Inferior parietal cortex (tissue), 1 donor: ENCODE measurements at regions not wholly inside any gene's neighbourhood (a gene's known extent, or its start where the extent isn't known, plus 50 kb on each side); places are given as distances from the start of the nearest gene placed in this dataset.

ENCODE experiments used
- DNase-seq: peaks from one replicate; pipeline ENCODE4 v3.0.0-alpha.2; 2016; ENCODE audit errors: extremely low spot score

DNA sequence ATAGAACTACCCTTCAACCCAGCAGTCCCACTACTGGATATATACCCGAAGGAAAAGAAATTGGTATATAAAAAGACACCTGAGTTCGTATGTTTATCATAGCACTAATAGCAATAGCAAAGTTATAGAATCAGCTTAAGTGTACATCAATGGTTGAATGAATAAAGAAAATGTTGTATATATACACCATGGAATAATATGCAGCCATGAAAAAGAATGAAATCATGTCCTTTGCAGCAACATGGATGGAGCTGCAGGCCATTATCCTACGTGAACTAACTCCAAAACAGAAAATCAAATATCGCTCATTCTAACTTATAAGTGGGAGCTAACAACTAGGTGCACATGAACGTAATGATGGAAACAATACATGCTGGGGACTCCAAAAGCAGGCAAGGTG, 143.5 kb upstream of the GK2 start:
- DNase-seq = no peak

DNA sequence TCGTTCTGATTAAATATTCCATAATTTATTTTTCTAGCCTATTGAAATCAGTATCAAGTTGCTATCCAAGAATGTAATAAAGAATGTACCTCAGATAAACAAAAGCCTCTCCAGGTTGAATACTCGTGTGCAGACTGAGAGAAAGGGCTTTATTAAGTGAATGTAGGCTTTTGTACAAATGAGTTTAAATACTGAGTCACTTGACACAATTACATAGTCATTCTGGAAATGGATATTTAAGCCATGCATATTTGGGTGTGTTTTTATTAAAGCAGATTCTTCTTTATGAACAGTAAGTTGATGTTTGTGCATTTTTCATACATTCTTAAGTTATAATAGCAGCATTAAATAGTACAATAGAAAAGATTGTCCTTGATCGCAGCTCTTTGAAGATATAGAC, 139.8 kb upstream of the GK2 start:
- DNase-seq = no peak

DNA sequence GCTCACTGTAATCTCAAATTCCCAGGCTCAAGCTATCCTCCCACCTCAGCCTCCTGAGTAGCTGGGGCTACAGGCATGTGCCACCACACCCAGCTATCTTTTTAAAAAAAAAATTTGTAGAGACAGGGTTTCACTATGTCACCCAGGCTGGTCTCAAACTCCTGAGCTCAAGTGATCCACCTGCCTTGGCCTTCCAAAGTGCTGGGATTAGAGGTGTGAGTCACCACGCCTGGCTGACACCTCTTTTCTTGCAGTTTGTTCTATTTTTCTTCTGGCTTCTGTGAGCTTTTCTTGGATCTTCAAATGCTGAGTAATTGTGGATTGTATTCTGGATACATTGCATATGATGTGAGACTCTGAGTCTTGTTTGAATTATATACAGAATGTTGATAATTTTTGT, 137.3 kb upstream of the GK2 start:
- peak; percentile 32 for DNase-seq

DNA sequence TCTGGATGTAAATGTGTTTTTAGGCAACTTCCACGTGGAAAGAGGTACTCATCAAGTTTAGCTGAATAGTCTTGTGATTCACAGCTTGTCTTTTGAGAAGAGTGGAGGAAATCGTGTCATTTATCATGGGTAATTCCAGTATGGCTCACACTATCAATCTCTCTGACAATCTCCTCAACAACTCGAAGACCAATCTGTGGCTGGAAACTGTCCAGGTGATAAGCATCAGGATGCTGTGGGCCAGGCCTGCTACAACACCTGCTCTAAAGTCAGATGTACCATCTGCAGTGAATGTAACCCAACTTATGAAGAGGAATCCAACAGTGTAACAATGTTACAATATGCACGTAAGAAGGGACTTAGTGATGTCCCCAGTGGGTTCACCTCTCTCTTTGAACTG, 132.1 kb upstream of the GK2 start:
- no peak for DNase-seq

DNA sequence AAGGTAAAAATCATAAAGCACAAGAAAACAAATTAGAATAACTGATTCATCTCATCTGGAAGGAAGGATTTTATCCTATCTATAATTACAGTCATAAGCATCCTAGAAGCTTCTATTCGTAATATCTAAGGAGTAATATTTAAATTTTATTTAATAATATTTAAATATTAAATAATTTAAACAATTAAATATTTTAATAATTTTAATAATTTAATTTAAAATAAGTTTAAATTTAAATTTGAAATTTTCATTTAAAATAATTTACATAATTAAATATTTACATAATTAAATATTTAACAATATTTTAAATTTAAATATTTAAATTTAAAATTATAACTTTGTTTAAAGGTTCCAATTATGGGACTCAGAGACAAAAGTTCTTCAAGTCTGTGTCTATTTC, 127.5 kb upstream of the GK2 start:
- DNase-seq = no peak

DNA sequence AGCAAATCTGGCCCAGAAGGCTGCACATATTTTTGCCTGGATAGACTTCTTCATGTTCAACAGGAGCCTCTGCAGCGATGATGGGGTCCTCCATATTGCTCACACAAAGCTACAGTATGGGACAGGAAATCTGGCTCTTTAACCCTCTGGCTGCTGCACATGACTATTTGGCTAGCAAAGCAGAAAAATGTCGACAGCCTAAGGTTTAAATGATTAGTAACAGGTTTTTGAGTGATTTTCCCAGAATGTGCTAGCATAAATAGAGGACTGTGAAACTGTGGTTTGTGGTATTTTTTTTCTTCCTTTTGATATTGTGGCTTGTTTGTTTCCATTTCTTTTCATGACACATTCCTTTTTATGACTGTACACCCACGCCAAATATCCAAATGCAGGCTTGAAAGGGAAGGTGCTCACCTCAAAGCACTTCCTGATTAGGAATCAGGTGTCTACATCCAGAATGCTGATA, 120.2 kb upstream of the GK2 start:
- DNase-seq = no peak

DNA sequence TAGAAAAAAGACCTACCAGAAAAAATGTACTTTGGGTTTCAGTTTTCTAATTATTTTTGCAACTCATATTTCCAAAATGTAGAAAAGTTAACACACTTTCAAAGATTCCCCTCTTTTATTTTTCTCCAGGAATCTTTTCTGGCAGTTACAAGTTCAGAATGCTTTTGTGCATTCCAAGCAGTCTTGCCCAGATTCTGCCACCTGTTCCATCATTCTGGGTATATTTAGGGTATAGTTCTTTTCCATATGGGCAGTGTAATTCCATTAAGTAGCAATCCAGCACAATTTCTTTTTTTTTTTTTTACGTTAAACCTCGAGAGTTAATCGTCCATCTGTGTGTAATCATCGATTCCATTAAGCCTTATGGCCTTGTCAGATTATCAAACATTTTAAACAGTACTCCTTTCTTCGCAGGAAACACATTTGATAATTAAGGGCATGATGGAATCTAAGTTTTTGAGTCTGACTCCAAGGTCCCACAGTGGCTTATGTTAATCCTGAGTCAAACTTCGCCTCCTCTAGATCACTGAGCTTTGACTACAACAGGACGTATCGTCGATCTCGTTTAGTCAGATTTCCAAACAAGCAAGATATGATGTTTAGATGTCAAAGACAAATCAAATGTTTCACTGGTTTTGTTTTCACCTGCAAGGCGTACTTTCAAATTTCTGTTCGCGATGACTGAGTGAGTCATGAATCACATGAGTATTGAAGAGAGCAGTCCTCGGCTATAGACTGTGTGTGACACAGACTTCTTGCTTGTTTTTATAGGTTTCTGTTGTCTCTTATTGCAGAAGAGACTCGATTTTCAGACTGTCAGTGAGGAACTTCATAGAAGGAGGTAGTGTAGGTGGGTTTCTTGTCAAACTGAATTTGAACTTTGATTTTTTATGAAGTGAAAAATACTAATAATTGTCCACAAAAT, 118.9 kb upstream of the GK2 start:
- no peak for DNase-seq

DNA sequence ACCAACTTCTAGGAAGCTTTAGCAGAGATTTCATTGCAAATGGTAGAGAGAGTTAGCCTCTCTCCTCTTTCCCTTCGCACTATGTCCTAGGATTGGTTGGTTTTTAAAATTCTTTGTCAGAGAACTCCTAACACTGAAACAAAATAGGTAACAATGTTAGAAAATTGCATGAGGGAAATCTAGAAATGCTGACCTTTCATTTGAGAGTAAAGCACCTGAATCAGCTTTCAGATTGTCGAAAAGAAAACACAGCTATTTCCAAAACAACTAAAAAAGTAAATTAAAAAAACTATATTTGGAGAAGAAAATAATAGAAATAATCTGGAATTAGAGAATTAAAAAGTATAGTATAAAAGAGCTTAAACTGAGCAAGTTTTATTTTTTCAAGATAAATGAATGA, 108.1 kb upstream of the GK2 start:
- no peak for DNase-seq

DNA sequence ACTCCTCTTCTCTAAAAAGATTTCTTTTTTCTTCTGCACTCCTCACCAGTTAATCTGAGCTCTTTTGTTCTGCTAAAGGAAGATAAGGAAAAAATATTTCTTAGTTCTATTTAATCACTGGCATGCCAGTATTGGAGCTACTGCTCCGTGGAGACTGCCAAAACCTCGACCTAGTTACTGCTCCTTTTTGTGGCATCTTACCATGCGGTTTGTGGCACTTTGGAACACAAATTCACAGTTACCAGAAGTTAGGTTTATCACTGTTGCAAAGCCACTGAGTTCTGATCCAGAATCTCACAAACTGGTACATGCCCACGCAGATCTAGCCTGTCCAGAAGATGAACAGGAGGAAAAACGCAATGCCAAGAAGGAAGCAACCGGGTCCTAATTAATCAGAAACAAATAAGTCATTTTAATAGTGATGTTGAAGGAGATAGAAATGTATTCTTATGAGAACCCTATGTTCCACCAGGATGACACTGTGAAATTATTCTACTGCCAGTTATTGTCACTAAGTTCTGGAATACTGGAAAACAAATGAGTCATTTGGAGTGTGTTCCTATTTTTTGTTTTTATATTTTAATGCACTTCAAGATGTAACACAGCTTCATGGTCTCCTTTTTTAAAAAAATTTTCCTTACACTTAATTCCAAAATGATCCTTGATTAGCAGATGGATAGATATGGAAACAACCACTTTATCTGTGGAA, 106.7 kb upstream of the GK2 start:
- DNase-seq = peak; percentile 39

DNA sequence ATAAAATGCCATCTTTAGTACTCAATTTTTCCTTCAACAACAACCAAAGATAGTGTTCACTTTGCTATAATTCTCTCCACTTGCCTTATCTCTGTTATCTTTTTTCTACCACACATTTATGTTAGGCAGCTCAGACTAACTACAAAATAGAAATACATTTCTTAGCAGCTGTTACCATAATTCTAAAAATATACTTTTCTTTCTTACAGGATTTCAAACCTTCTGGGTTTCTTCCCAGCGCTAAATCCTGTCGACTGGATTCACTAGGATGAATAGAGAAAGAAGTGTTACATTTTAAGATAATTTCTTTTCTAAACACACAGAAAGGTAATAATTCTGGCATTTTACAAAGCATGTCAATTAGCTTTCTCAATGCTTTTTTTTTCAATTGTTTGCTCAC, 105.5 kb upstream of the GK2 start:
- peak; percentile 25 for DNase-seq

DNA sequence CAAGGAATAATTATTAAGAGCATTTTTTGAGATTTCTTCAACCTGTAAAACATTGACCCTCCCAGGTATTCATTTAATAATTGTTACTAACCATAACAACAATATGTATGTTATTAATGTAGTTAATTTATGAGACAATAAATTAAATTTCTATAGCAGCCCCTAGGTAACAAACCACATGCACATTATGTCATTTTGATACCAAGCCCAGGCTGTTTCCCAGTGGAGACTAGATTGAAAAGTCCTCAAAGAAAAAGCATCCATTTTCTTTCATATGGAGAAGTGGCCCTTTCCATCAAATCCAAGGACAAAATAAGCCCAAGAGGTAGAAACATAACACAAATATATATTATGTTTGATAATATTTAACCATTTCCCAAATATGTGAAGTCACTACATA, 104.3 kb upstream of the GK2 start:
- DNase-seq = no peak

DNA sequence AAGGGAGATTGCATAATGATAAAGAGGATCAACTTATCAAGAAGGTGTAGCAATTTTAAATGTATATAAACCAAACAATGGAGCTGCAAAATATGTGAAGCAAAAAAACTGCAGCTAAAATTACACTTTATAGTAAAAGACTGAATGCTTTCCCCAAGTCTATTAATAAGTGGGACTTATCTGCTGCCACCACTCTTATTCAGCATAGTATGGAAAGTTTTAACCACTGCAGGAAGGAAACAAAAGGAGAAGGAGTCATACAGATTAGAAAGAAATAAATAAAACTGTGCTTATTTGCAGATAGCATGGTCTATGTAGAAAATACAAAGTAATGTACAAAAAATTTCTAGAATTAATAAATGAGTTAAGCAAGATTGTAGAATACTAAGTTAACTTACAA, 94.1 kb upstream of the GK2 start:
- DNase-seq = no peak

DNA sequence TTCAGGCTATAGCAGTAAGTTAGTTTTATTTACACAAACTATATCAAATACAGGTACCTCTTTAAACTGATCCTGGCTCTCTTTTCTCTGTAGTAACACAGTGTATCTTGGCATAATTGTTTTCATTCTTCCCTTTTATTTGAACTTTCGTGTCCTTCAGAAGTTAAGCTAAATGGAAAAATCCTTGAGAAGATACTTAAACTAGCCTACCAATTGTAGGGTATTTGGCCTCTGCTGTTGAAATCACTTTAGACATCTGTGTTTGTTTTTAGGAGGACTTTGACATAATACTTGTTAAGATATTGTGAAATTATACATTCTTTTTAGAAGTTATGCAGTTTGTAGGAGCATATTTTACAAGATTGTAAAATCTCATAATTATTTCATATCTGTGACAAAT, 90.3 kb upstream of the GK2 start:
- no peak for DNase-seq

DNA sequence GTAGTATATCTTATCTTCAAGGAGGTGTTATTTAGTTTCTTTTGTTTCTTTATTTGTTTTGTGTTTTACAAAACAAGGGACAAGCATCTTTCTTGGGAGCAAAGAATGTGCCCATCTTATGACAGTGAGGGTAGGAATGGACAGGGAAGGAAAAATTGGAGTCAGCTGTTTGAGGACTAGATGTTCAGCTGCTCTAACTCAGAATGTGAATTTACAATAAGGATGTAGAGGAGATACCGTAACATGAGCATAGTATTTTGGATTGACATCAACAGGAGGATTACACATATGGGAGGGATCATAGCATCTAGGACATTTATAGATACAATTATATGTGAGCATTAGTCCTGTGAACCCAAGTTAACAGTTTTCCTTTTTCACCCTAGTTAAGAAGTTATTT, 89.0 kb upstream of the GK2 start:
- no peak for DNase-seq

DNA sequence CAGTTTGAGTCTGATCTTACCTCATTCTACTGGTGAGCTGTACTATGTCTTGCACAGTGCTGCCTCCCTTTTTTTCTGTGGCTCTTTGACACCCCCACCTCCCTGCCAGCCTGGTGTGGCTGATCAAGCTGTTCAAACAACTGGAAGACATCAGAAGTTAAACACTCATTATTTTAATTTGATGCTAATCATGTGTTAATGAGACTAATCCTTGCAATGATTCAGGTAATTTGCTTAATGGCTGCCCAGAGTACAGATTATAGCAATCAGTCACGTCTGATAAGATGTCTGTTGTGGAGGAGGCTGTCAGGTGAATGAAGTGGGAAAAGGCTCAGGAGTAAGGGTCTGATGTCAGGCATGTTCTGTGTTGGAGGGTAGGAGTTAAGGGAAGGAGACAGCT, 87.4 kb upstream of the GK2 start:
- DNase-seq = no peak

DNA sequence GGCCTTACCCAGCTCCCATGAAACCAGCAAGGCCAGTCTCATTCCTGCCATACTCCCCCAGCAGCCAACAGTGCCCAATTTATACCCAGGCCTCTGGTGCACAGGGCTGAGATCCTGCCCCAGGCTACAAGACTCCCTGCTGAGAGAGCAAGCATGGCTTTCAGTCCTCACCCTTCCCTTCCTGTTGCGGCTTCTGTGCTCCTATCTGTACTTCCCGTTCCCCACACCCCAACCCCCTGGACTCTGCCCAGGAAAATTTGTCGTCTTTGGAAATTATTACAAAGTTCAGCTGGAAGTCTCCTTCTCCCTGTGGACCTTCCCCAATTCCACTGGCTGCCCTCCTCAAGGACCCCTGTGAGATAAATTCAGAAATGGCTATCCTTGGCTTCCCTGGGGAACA, 84.1 kb upstream of the GK2 start:
- DNase-seq = no peak

DNA sequence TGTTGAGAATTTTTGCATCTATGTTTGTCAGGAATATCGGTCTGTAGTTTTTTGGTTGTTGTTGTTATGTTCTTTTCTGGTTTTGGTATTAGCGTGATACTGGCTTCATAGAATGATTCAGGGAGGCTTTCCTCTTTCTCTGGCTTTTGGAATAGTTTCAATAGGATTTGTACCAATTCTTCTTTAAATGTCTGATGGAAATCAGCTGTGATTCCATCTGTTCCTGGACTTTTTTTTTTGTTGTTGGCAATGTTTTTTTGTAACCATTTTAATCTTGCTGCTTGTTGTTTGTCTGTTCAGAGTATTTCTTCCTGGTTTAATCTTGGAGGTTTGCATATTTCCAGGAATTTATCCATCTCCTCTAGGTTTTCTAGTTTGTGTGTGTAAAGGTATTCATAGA, 81.5 kb upstream of the GK2 start:
- no peak for DNase-seq

DNA sequence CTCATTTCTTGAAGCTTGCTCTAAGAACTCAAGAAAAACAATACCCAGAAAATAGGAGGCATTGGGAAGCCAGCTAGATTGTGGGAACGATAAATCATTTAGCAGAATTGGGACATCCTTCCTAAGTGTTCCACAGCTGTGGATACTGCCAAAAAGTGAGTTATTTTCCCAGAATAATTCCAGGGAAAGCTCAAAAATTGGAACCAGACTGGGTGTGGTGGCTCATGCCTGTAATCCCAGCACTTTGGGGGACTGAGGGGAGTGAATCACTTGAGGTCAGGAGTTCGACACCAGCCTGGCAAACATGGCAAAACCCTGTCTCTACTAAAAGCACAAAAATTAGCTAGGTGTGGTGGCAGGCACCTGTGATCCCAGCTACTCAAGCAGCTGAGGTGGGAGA, 68.2 kb upstream of the GK2 start:
- no peak for DNase-seq

DNA sequence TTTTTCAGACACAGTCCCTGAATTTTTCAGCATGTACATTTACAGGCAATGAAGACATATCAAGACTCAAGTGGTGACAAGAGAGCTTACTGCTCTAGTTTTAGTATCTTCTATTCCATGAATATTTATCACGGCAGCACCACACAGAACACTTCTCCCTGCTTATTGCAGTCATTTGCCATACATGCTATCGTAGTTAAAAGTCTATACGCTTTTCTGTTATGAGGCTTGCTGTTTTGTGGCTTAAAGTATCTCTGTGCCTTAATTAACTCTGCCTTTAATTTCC, 65.4 kb upstream of the GK2 start:
- DNase-seq = no peak

DNA sequence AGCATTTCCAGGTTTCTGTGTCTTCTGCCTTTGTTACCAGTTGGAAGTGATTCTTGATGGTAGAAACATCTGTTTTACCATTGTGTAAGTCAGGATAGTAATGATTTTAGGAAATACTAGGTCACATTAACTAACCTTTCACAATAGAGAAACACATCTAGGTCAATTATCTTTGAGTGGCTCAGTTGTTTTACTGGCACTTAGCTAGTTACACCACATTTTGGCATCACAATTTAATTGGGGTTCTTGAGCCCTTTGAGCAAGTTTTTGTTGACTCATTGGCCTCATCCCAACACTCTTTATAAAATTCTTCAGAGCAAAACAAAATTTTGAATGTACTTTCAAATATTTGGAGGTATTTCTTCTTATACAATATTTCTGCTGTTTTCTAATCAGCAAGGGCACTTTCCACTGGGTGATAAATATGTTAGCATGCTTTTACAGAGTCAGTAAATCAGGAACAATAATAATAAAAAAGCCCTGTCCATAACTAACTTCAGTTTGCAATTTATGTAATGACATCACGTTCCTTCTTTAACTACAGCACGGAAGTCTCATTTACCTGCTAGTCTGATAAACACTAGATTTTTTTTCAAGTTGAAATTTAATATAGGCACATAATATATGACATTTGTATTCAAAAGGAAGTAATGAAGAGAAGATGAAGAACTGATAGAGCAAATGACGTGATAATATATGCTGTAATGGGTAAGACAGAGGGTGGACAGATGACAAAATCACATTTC, 64.8 kb upstream of the GK2 start:
- no peak for DNase-seq

DNA sequence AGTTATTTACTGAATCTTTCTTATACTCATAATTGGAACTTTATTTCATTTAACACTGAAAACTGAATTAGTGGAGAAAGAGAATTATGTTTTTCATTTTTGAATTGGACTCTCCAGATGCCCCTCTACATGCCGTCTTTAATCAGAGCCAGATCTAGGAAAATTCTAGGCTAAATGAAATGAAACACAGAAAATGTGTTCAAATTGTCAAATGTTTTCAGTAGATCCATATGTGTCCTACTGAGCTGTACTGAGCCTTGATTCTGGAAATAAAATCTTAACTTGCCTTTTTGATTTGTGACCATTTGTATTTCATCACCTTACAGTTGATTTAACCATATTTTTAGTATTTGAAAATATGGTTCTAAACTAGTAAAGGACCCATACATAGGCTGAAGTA, 64.0 kb upstream of the GK2 start:
- DNase-seq = no peak

DNA sequence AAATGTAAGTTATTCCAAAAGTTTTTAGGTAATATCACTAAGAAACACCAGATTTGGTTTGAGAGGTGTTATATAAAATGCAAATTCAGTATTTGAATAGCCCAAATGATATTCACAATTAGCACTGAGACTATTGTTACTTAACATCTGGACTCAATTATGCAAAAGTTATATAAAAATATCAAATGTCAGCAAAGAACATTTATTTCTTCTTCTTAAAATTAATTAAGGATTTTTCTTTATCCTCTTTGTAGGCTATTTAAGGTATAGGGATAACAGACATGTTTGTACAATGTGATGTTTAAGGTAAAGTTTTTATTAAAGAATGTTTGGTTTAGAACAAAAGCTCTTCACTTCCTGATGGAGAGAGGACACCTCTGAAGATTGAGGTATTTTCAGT, 63.3 kb upstream of the GK2 start:
- no peak for DNase-seq
